Left lung (tissue), 4 donors: ENCODE measurements at regions not wholly inside any gene's neighbourhood (a gene's known extent, or its start where the extent isn't known, plus 50 kb on each side); places are given as distances from the start of the nearest gene placed in this dataset.
"Not testable (repeated sequence)": the region's sequence is repeated elsewhere in the genome, so short reads cannot be mapped to it uniquely, and the experiment has no call there.

ENCODE experiments used
- ATAC-seq: fragments of 200-7000 bp; cut with Tn5 transposase; one replicate; pipeline ENCODE4 v1.9.1; 2020; ENCODE audit warnings: moderate library complexity
- DNase-seq, 4 donors: peaks; one replicate each; pipeline ENCODE4 v3.0.0-alpha.2; 2013 to 2020
- H3K27ac ChIP-seq, 2 donors: fragments of 200-600 bp; sonication (generic) in 1 of 2; one replicate each; pipeline versions ENCODE4 v1.5.0 to v1.8.0; 2020 to 2021
- H3K27me3 ChIP-seq, 2 donors: fragments of 200-600 bp; sonication (generic) in 1 of 2; one replicate each; pipeline versions ENCODE4 v1.5.0 to v1.8.0; 2020 to 2021
- H3K36me3 ChIP-seq, 2 donors: fragments of 200-600 bp; sonication (generic) in 1 of 2; one replicate each; pipeline versions ENCODE4 v1.5.0 to v1.8.0; 2020 to 2021
- H3K4me1 ChIP-seq, 2 donors: fragments of 200-600 bp; one replicate each; pipeline ENCODE4 v1.8.0; 2021
- H3K4me3 ChIP-seq, 2 donors: fragments of 200-600 bp; sonication (generic) in 1 of 2; one replicate each; pipeline versions ENCODE4 v1.5.0 to v1.8.0; 2020 to 2021; ENCODE audit warnings: mild to moderate bottlenecking in 1 of 2
- H3K9me3 ChIP-seq, 2 donors: fragments of 200-600 bp; sonication (generic) in 1 of 2; one replicate each; pipeline versions ENCODE4 v1.5.0 to v1.8.0; 2020 to 2021
- CTCF ChIP-seq, 2 donors: fragments of 200-600 bp; sonication (generic) in 1 of 2; IDR thresholded peaks; one replicate each; pipeline versions ENCODE4 v1.5.0 to v1.8.0; 2021; ENCODE audit warnings: antibody characterized with exemption in 2 of 2
- intact Hi-C, 2 donors: fragments of 100-400 bp; cut with DNase I; formaldehyde crosslinking; loops; one replicate each; pipeline versions ENCODE4 v1.11.2 to v1.14.2; 2022
- donor health status: DM: no; HTN: yes; CAD: no.
- donor health status: DM: no; HTN: no; CAD: no.

- no peak for DNase-seq
- intact Hi-C loops, result no loop called here
- Histone ChIP-seq H3K4me1 (no peaks in the 10 kb centered on the region), H3K36me3 (no peaks in the 10 kb centered on the region), H3K4me3 (no peak overlapping the region), H3K27me3 (no peaks in the 10 kb centered on the region), H3K27ac (no peak overlapping the region), H3K9me3 (peaks cover 0 to 5% of the 10 kb centered on the region in 2 donors)
- no peak for ATAC-seq
- TF ChIP-seq CTCF (IDR thresholded peaks at IDR 0.05), result no peak
These were observed 868.6 kb downstream of the TBL1XR1 start for GRCh38 chr3:176328666-176329065.

DNA sequence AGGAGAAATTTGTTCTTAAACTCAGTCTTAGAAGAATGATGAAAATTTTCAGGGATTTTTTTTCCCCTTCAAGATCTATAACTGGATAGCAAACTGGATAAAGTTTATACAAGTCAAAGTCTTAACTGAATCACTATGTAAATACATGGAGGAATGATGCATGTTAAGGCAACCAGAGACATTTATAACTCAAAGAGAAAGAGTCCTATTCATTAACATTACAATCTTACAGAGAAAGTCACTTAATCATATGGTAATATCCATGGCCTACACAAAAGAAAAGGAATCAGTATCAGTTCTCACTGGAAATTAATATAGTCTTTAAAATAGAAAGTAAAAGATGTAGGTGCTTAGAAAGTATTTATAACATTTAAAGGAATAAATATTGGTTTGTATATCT lies 869.1 kb downstream of the TBL1XR1 start:
- no peak overlapping the region for H3K4me3 ChIP-seq
- H3K4me1 ChIP-seq, result no peaks in the 10 kb centered on the region
- H3K36me3 ChIP-seq, result no peaks in the 10 kb centered on the region
- H3K27ac ChIP-seq, result no peak overlapping the region
- no peak for ATAC-seq
- H3K9me3 ChIP-seq, result peaks cover 0 to 4% of the 10 kb centered on the region in 2 donors
- no peaks in the 10 kb centered on the region for H3K27me3 ChIP-seq
- intact Hi-C loops, result no loop called here
- DNase-seq, result no peak
- TF ChIP-seq CTCF (IDR thresholded peaks at IDR 0.05), result no peak

GRCh38 chr3:176326894-176327490 lies 870.3 kb downstream of the TBL1XR1 start:
- intact Hi-C loops, ATAC-seq, H3K36me3 ChIP-seq, DNase-seq, H3K27me3 ChIP-seq, H3K9me3 ChIP-seq, H3K27ac ChIP-seq, H3K4me1 ChIP-seq, H3K4me3 ChIP-seq: not testable (repeated sequence)

GRCh38 chr3:176321532-176321931 lies 875.8 kb downstream of the TBL1XR1 start:
- intact Hi-C loops, H3K27me3 ChIP-seq, H3K27ac ChIP-seq, DNase-seq, ATAC-seq, H3K4me3 ChIP-seq, H3K4me1 ChIP-seq, H3K9me3 ChIP-seq, H3K36me3 ChIP-seq: not testable (repeated sequence)

- Histone ChIP-seq H3K27ac (no peak overlapping the region), H3K9me3 (no peaks in the 10 kb centered on the region), H3K4me1 (no peaks in the 10 kb centered on the region), H3K4me3 (no peak overlapping the region), H3K36me3 (no peaks in the 10 kb centered on the region), H3K27me3 (no peaks in the 10 kb centered on the region)
- TF ChIP-seq CTCF (IDR thresholded peaks at IDR 0.05), result no peak
- no peak for DNase-seq
- ATAC-seq, result no peak
- intact Hi-C loops, result no loop called here
These were observed 876.2 kb downstream of the TBL1XR1 start for GRCh38 chr3:176321099-176321498.

DNA sequence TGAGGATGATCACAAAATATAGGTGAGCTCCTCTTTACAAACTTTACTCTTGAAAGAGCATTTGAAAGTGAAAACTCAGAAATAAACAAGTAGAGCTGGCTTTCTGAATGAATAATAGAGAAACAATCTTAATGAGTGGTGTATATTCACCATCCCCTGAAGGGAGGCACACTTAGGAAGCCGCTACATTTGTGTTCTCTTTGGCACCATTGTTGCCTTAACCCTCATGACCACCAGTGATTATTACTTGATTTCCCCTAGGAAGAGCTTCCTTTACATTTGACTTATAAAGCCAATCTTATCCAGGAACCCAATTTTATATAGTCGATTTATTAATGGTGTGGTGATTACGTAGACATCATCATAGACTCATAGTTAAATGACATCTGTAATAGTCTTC lies 883.9 kb downstream of the TBL1XR1 start:
- intact Hi-C loops, result no loop called here
- Histone ChIP-seq H3K36me3 (no peaks in the 10 kb centered on the region), H3K27ac (no peak overlapping the region), H3K27me3 (no peaks in the 10 kb centered on the region), H3K4me1 (no peaks in the 10 kb centered on the region), H3K9me3 (peaks cover 0 to 6% of the 10 kb centered on the region in 2 donors), H3K4me3 (no peak overlapping the region)
- ATAC-seq (no peak), DNase-seq (no peak)
- TF ChIP-seq CTCF (IDR thresholded peaks at IDR 0.05), result no peak
